ENCODE measurements at regions not wholly inside any gene's neighbourhood (a gene's known extent, or its start where the extent isn't known, plus 50 kb on each side); places are given as distances from the start of the nearest gene placed in this dataset.

DNA sequence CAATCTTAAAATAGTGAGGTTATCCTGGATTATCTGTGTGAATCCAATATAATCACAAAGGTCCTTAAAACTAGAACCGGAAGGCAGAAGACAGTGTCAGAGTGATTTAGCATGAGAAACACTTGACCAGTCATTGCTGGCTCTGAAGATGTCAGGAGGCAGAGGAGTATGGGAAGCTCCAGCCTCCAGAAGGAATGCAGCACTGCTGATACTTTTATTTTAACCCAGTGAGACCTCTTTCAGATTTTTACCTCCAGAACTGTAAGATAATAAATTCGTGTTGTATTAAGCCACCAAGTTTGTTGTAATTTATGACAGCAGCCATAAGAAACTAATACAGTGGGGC, 134.4 kb upstream of the ZC3H12C start:
- TF ChIP-seq, protein P1, sequence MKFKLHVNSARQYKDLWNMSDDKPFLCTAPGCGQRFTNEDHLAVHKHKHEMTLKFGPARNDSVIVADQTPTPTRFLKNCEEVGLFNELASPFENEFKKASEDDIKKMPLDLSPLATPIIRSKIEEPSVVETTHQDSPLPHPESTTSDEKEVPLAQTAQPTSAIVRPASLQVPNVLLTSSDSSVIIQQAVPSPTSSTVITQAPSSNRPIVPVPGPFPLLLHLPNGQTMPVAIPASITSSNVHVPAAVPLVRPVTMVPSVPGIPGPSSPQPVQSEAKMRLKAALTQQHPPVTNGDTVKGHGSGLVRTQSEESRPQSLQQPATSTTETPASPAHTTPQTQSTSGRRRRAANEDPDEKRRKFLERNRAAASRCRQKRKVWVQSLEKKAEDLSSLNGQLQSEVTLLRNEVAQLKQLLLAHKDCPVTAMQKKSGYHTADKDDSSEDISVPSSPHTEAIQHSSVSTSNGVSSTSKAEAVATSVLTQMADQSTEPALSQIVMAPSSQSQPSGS (CRISPR knock-in tag; IDR thresholded peaks at IDR 0.05) = no peak
- no peak for TF ChIP-seq ZBTB8A (CRISPR knock-in tag; IDR thresholded peaks at IDR 0.05; ENCODE audit: borderline replicate concordance, low read depth)
- TF ChIP-seq, protein P2, sequence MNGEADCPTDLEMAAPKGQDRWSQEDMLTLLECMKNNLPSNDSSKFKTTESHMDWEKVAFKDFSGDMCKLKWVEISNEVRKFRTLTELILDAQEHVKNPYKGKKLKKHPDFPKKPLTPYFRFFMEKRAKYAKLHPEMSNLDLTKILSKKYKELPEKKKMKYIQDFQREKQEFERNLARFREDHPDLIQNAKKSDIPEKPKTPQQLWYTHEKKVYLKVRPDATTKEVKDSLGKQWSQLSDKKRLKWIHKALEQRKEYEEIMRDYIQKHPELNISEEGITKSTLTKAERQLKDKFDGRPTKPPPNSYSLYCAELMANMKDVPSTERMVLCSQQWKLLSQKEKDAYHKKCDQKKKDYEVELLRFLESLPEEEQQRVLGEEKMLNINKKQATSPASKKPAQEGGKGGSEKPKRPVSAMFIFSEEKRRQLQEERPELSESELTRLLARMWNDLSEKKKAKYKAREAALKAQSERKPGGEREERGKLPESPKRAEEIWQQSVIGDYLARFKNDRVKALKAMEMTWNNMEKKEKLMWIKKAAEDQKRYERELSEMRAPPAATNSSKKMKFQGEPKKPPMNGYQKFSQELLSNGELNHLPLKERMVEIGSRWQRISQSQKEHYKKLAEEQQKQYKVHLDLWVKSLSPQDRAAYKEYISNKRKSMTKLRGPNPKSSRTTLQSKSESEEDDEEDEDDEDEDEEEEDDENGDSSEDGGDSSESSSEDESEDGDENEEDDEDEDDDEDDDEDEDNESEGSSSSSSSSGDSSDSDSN (CRISPR knock-in tag; IDR thresholded peaks at IDR 0.05) = no peak
- no peak for TF ChIP-seq MAF1 (CRISPR knock-in tag; IDR thresholded peaks at IDR 0.05; ENCODE audit: borderline replicate concordance)
- TF ChIP-seq NR3C1 (CRISPR knock-in tag; IDR thresholded peaks at IDR 0.05) = no peak
- TF ChIP-seq ZSCAN25 (CRISPR knock-in tag; IDR thresholded peaks at IDR 0.05) = no peak
- no peak for TF ChIP-seq RARA (CRISPR knock-in tag; IDR thresholded peaks at IDR 0.05)
- TF ChIP-seq, protein P3, sequence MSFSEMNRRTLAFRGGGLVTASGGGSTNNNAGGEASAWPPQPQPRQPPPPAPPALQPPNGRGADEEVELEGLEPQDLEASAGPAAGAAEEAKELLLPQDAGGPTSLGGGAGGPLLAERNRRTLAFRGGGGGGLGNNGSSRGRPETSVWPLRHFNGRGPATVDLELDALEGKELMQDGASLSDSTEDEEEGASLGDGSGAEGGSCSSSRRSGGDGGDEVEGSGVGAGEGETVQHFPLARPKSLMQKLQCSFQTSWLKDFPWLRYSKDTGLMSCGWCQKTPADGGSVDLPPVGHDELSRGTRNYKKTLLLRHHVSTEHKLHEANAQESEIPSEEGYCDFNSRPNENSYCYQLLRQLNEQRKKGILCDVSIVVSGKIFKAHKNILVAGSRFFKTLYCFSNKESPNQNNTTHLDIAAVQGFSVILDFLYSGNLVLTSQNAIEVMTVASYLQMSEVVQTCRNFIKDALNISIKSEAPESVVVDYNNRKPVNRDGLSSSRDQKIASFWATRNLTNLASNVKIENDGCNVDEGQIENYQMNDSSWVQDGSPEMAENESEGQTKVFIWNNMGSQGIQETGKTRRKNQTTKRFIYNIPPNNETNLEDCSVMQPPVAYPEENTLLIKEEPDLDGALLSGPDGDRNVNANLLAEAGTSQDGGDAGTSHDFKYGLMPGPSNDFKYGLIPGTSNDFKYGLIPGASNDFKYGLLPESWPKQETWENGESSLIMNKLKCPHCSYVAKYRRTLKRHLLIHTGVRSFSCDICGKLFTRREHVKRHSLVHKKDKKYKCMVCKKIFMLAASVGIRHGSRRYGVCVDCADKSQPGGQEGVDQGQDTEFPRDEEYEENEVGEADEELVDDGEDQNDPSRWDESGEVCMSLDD (CRISPR knock-in tag; IDR thresholded peaks at IDR 0.05; ENCODE audit: borderline replicate concordance) = no peak
- TF ChIP-seq, protein P4, sequence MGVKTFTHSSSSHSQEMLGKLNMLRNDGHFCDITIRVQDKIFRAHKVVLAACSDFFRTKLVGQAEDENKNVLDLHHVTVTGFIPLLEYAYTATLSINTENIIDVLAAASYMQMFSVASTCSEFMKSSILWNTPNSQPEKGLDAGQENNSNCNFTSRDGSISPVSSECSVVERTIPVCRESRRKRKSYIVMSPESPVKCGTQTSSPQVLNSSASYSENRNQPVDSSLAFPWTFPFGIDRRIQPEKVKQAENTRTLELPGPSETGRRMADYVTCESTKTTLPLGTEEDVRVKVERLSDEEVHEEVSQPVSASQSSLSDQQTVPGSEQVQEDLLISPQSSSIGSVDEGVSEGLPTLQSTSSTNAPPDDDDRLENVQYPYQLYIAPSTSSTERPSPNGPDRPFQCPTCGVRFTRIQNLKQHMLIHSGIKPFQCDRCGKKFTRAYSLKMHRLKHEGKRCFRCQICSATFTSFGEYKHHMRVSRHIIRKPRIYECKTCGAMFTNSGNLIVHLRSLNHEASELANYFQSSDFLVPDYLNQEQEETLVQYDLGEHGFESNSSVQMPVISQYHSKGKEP (CRISPR knock-in tag; IDR thresholded peaks at IDR 0.05) = no peak
- no peak for TF ChIP-seq ZKSCAN1 (IDR thresholded peaks at IDR 0.05; ENCODE audit: low read length)
- no peak for TF ChIP-seq TAF1 (CRISPR knock-in tag; IDR thresholded peaks at IDR 0.05)
- TF ChIP-seq POLR2A (IDR thresholded peaks at IDR 0.05; ENCODE audit: insufficient read depth in 1 of 2, low read depth in 2 of 2, low read length in 2 of 2) = no peak
- TF ChIP-seq FIP1L1 (IDR thresholded peaks at IDR 0.05; ENCODE audit: borderline replicate concordance, insufficient read depth, low read depth, low read length) = no peak

Data from HepG2 (cell line).